HG03159 (cell line): ENCODE measurements at regions not wholly inside any gene's neighbourhood (a gene's known extent, or its start where the extent isn't known, plus 50 kb on each side); places are given as distances from the start of the nearest gene placed in this dataset.

Experiments
- ATAC-seq: cut with Tn5 transposase; IDR thresholded peaks from one replicate; pipeline ENCODE4 v1.9.1; 2021; ENCODE audit warnings: mild to moderate bottlenecking, moderate library complexity; ENCODE audit not compliant: unreplicated experiment

GRCh38 chr11:70906101-70906500 lies 346.3 kb downstream of the SHANK2 start:
- ATAC-seq, result no peak

GRCh38 chr11:70908223-70908622 lies 344.2 kb downstream of the SHANK2 start:
- ATAC-seq, result no peak

GRCh38 chr11:70910835-70911234 lies 341.5 kb downstream of the SHANK2 start:
- ATAC-seq, result no peak

- ATAC-seq, result no peak
Observed at GRCh38 chr11:70912226-70912840, 340.0 kb downstream of the SHANK2 start.

- no peak for ATAC-seq
Observed at GRCh38 chr11:70913715-70914231, 338.6 kb downstream of the SHANK2 start.

- ATAC-seq, result no peak
Observed at GRCh38 chr11:70914496-70914895, 337.9 kb downstream of the SHANK2 start.

- no peak for ATAC-seq
Observed at GRCh38 chr11:70915158-70915985, 337.0 kb downstream of the SHANK2 start.

- ATAC-seq, result no peak
Observed at GRCh38 chr11:70916351-70916750, 336.0 kb downstream of the SHANK2 start.

GRCh38 chr11:70918242-70918641 lies 334.1 kb downstream of the SHANK2 start:
- no peak for ATAC-seq

GRCh38 chr11:70921804-70922203 lies 330.6 kb downstream of the SHANK2 start:
- no peak for ATAC-seq

GRCh38 chr11:70924108-70924507 lies 328.3 kb downstream of the SHANK2 start:
- no peak for ATAC-seq

- no peak for ATAC-seq
Observed at GRCh38 chr11:70925238-70925637, 327.1 kb downstream of the SHANK2 start.

GRCh38 chr11:70926543-70927201 lies 325.7 kb downstream of the SHANK2 start:
- no peak for ATAC-seq

- ATAC-seq, result no peak
Observed at GRCh38 chr11:70928854-70929598, 323.4 kb downstream of the SHANK2 start.

- no peak for ATAC-seq
Observed at GRCh38 chr11:70930215-70930614, 322.2 kb downstream of the SHANK2 start.

GRCh38 chr11:70931430-70931829 lies 320.9 kb downstream of the SHANK2 start:
- no peak for ATAC-seq

- ATAC-seq, result no peak
Observed at GRCh38 chr11:70933981-70934583, 318.3 kb downstream of the SHANK2 start.

GRCh38 chr11:70935006-70935768 lies 317.2 kb downstream of the SHANK2 start:
- ATAC-seq, result no peak

GRCh38 chr11:70942593-70942992 lies 309.8 kb downstream of the SHANK2 start:
- no peak for ATAC-seq

GRCh38 chr11:70944141-70944540 lies 308.2 kb downstream of the SHANK2 start:
- no peak for ATAC-seq
